Liver (tissue), 8 donors: ENCODE measurements at regions not wholly inside any gene's neighbourhood (a gene's known extent, or its start where the extent isn't known, plus 50 kb on each side); places are given as distances from the start of the nearest gene placed in this dataset.

Experiments used
- DNase-seq: peaks from one replicate; pipeline ENCODE4 v3.0.0-alpha.2; 2017; ENCODE audit warnings: low spot score
- H3K27ac ChIP-seq, 2 donors: one replicate each; pipeline ENCODE4 v1.7.0; 2013; ENCODE audit warnings: inconsistent platforms in 2 of 2, low read length in 2 of 2, control low read depth in 1 of 2, low read depth in 1 of 2, mild to moderate bottlenecking in 1 of 2
- H3K27me3 ChIP-seq, 4 donors: one replicate each; pipeline versions ENCODE4 v1.6.1 to v1.7.0; 2013; ENCODE audit warnings: low read length in 3 of 4, inconsistent platforms in 1 of 4, mild to moderate bottlenecking in 1 of 4, moderate library complexity in 1 of 4; ENCODE audit not compliant: control insufficient read depth in 4 of 4, insufficient read depth in 4 of 4
- H3K36me3 ChIP-seq, 4 donors: one replicate each; pipeline versions ENCODE4 v1.6.1 to v1.7.0; 2013; ENCODE audit warnings: low read length in 3 of 4, mild to moderate bottlenecking in 3 of 4, low read depth in 1 of 4, moderate library complexity in 1 of 4; ENCODE audit not compliant: control insufficient read depth in 4 of 4, insufficient read depth in 3 of 4
- H3K4me1 ChIP-seq, 4 donors: one replicate each; pipeline versions ENCODE4 v1.6.1 to v1.7.0; 2013; ENCODE audit warnings: low read length in 3 of 4, mild to moderate bottlenecking in 3 of 4, moderate library complexity in 1 of 4; ENCODE audit not compliant: control insufficient read depth in 4 of 4, insufficient read depth in 4 of 4
- H3K4me3 ChIP-seq, 3 donors: one replicate each; pipeline versions ENCODE4 v1.6.1 to v1.7.0; 2013; ENCODE audit warnings: low read length in 3 of 3, control low read depth in 1 of 3, low read depth in 1 of 3, mild to moderate bottlenecking in 1 of 3
- H3K9ac ChIP-seq, 2 donors: one replicate each; pipeline ENCODE4 v1.7.0; 2013; ENCODE audit warnings: low read length in 2 of 2, mild to moderate bottlenecking in 2 of 2, moderate library complexity in 2 of 2, control low read depth in 1 of 2, low read depth in 1 of 2
- H3K9me3 ChIP-seq, 4 donors: one replicate each; pipeline versions ENCODE4 v1.6.1 to v1.7.0; 2013; ENCODE audit warnings: low read length in 3 of 4; ENCODE audit not compliant: control insufficient read depth in 4 of 4
- CTCF ChIP-seq: fragments of 150-350 bp; IDR thresholded peaks from 2 replicates; pipeline ENCODE4 v1.5.1; 2017; ENCODE audit warnings: improper control_type of control experiment, low read depth, low read length; ENCODE audit not compliant: missing input control
- FOXA1 ChIP-seq: IDR thresholded peaks from 2 replicates; pipeline ENCODE4 v1.6.1; 2016; ENCODE audit warnings: antibody characterized with exemption
- FOXA2 ChIP-seq: IDR thresholded peaks from 2 replicates; pipeline ENCODE4 v1.6.1; 2016; ENCODE audit warnings: antibody characterized with exemption
- GABPA ChIP-seq, 2 donors: IDR thresholded peaks in 1 of 2; conservative IDR thresholded peaks in 1 of 2; 2 replicates each; pipeline ENCODE4 v1.6.1; 2016; ENCODE audit warnings: antibody characterized with exemption in 2 of 2, mild to moderate bottlenecking in 1 of 2, moderate library complexity in 1 of 2
- HNF4A ChIP-seq, 2 donors: conservative IDR thresholded peaks; 2 replicates each; pipeline ENCODE4 v1.6.1; 2016; ENCODE audit warnings: antibody characterized with exemption in 2 of 2, mild to moderate bottlenecking in 2 of 2
- HNF4G ChIP-seq: IDR thresholded peaks from 2 replicates; pipeline ENCODE4 v1.6.1; 2016; ENCODE audit warnings: antibody characterized with exemption
- JUND ChIP-seq, 2 donors: IDR thresholded peaks; 2 replicates each; pipeline ENCODE4 v1.6.1; 2016; ENCODE audit warnings: antibody characterized with exemption in 2 of 2
- NR2F2 ChIP-seq: IDR thresholded peaks from 2 replicates; pipeline ENCODE4 v1.6.1; 2016; ENCODE audit warnings: antibody characterized with exemption
- RAD21 ChIP-seq, 2 donors: IDR thresholded peaks; 2 replicates each; pipeline ENCODE4 v1.6.1; 2016; ENCODE audit warnings: antibody characterized with exemption in 2 of 2, mild to moderate bottlenecking in 2 of 2
- REST ChIP-seq: IDR thresholded peaks from 2 replicates; pipeline ENCODE4 v1.6.1; 2016; ENCODE audit warnings: antibody characterized with exemption, mild to moderate bottlenecking
- TAF1 ChIP-seq: conservative IDR thresholded peaks from 2 replicates; pipeline ENCODE4 v1.6.1; 2016; ENCODE audit warnings: antibody characterized with exemption, mild to moderate bottlenecking
- YY1 ChIP-seq: IDR thresholded peaks from 2 replicates; pipeline ENCODE4 v1.6.1; 2016; ENCODE audit warnings: antibody characterized with exemption, mild to moderate bottlenecking
- ZBTB33 ChIP-seq: IDR thresholded peaks from 2 replicates; pipeline ENCODE4 v1.6.1; 2016; ENCODE audit warnings: antibody characterized with exemption
- WGBS: extraction: QIAGEN DNeasy Blood & Tissue Kit; methylation state at CpG from one replicate; pipeline ENCODE4 v1.1.7; 2013; 5-methylcytosine and 5-hydroxymethylcytosine counted together
- donor health status: healthy.
- donor health status: healthy.
- donor health status: healthy.
- donor health status: healthy.
- donor health status: healthy.

- no peak for TF ChIP-seq YY1
- TF ChIP-seq HNF4G: no peak
- TF ChIP-seq FOXA1: no peak
- no peak for TF ChIP-seq TAF1
- TF ChIP-seq NR2F2: no peak
- TF ChIP-seq HNF4A (conservative IDR thresholded peaks at IDR 0.05): no peak
- TF ChIP-seq ZBTB33: no peak
- TF ChIP-seq JUND (IDR thresholded peaks at IDR 0.05): no peak
- TF ChIP-seq CTCF: no peak
- no peak for TF ChIP-seq REST
- TF ChIP-seq FOXA2: no peak
- no peak for TF ChIP-seq RAD21 (IDR thresholded peaks at IDR 0.05)
- no peak for TF ChIP-seq GABPA (IDR thresholded peaks at IDR 0.05 in 1 of 2, conservative IDR thresholded peaks at IDR 0.05 in 1 of 2)
- Histone ChIP-seq H3K9me3 (no peaks in the 10 kb centered on the region), H3K36me3 (no peaks in the 10 kb centered on the region), H3K9ac (no peak overlapping the region), H3K4me1 (no peaks in the 10 kb centered on the region), H3K4me3 (no peak overlapping the region), H3K27ac (no peak overlapping the region), H3K27me3 (no peaks in the 10 kb centered on the region)
- WGBS: 71% methylated on average over 2 of the region's 2 CpGs
- DNase-seq: no peak
Measured at GRCh38 chr4:128698386-128698785, 111.1 kb upstream of the JADE1 start.

DNA sequence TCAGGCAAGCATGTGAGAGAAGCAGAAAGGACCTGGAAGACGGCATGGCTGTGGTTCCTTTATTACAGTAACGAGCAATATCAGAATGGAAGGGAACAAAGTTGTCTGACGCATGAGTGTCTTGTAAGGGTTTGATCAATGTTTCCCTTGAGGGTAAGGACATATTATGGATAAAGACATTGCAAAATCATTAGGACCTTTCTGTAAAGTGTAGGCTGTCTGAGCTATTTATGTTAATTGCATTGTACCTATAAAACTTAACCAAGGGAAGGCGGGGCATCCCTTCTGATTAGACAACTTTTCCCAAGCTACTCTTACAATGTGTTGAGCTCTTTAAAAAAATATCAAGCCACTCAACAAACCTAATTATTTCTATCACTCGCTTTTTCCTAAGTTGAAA lies 112.2 kb upstream of the JADE1 start:
- no peaks in the 10 kb centered on the region for H3K9me3 ChIP-seq
- TF ChIP-seq ZBTB33 (no peak), HNF4G (no peak), CTCF (no peak), TAF1 (no peak)
- H3K9ac ChIP-seq: no peak overlapping the region
- H3K4me3 ChIP-seq: no peak overlapping the region
- WGBS: 86% methylated on average over 5 of the region's 5 CpGs
- H3K27me3 ChIP-seq: no peaks in the 10 kb centered on the region
- no peak overlapping the region for H3K27ac ChIP-seq
- DNase-seq: no peak
- no peaks in the 10 kb centered on the region for H3K36me3 ChIP-seq
- no peaks in the 10 kb centered on the region for H3K4me1 ChIP-seq
